Liver (tissue), 8 donors: ENCODE measurements at regions not wholly inside any gene's neighbourhood (a gene's known extent, or its start where the extent isn't known, plus 50 kb on each side); places are given as distances from the start of the nearest gene placed in this dataset.

Experiments used
- DNase-seq: peaks from one replicate; pipeline ENCODE4 v3.0.0-alpha.2; 2017; ENCODE audit warnings: low spot score
- H3K27ac ChIP-seq, 2 donors: one replicate each; pipeline ENCODE4 v1.7.0; 2013; ENCODE audit warnings: inconsistent platforms in 2 of 2, low read length in 2 of 2, control low read depth in 1 of 2, low read depth in 1 of 2, mild to moderate bottlenecking in 1 of 2
- H3K27me3 ChIP-seq, 4 donors: one replicate each; pipeline versions ENCODE4 v1.6.1 to v1.7.0; 2013; ENCODE audit warnings: low read length in 3 of 4, inconsistent platforms in 1 of 4, mild to moderate bottlenecking in 1 of 4, moderate library complexity in 1 of 4; ENCODE audit not compliant: control insufficient read depth in 4 of 4, insufficient read depth in 4 of 4
- H3K36me3 ChIP-seq, 4 donors: one replicate each; pipeline versions ENCODE4 v1.6.1 to v1.7.0; 2013; ENCODE audit warnings: low read length in 3 of 4, mild to moderate bottlenecking in 3 of 4, low read depth in 1 of 4, moderate library complexity in 1 of 4; ENCODE audit not compliant: control insufficient read depth in 4 of 4, insufficient read depth in 3 of 4
- H3K4me1 ChIP-seq, 4 donors: one replicate each; pipeline versions ENCODE4 v1.6.1 to v1.7.0; 2013; ENCODE audit warnings: low read length in 3 of 4, mild to moderate bottlenecking in 3 of 4, moderate library complexity in 1 of 4; ENCODE audit not compliant: control insufficient read depth in 4 of 4, insufficient read depth in 4 of 4
- H3K4me3 ChIP-seq, 3 donors: one replicate each; pipeline versions ENCODE4 v1.6.1 to v1.7.0; 2013; ENCODE audit warnings: low read length in 3 of 3, control low read depth in 1 of 3, low read depth in 1 of 3, mild to moderate bottlenecking in 1 of 3
- H3K9ac ChIP-seq, 2 donors: one replicate each; pipeline ENCODE4 v1.7.0; 2013; ENCODE audit warnings: low read length in 2 of 2, mild to moderate bottlenecking in 2 of 2, moderate library complexity in 2 of 2, control low read depth in 1 of 2, low read depth in 1 of 2
- H3K9me3 ChIP-seq, 4 donors: one replicate each; pipeline versions ENCODE4 v1.6.1 to v1.7.0; 2013; ENCODE audit warnings: low read length in 3 of 4; ENCODE audit not compliant: control insufficient read depth in 4 of 4
- EGR1 ChIP-seq, 2 donors: IDR thresholded peaks; 2 replicates each; pipeline ENCODE4 v1.6.1; 2016 to 2018; ENCODE audit warnings: antibody characterized with exemption in 2 of 2, low read depth in 2 of 2
- FOXA1 ChIP-seq: IDR thresholded peaks from 2 replicates; pipeline ENCODE4 v1.6.1; 2016; ENCODE audit warnings: antibody characterized with exemption
- FOXA2 ChIP-seq: IDR thresholded peaks from 2 replicates; pipeline ENCODE4 v1.6.1; 2016; ENCODE audit warnings: antibody characterized with exemption
- GABPA ChIP-seq, 2 donors: IDR thresholded peaks in 1 of 2; conservative IDR thresholded peaks in 1 of 2; 2 replicates each; pipeline ENCODE4 v1.6.1; 2016; ENCODE audit warnings: antibody characterized with exemption in 2 of 2, mild to moderate bottlenecking in 1 of 2, moderate library complexity in 1 of 2
- HNF4A ChIP-seq, 2 donors: conservative IDR thresholded peaks; 2 replicates each; pipeline ENCODE4 v1.6.1; 2016; ENCODE audit warnings: antibody characterized with exemption in 2 of 2, mild to moderate bottlenecking in 2 of 2
- HNF4G ChIP-seq: IDR thresholded peaks from 2 replicates; pipeline ENCODE4 v1.6.1; 2016; ENCODE audit warnings: antibody characterized with exemption
- JUND ChIP-seq, 2 donors: IDR thresholded peaks; 2 replicates each; pipeline ENCODE4 v1.6.1; 2016; ENCODE audit warnings: antibody characterized with exemption in 2 of 2
- NR2F2 ChIP-seq: IDR thresholded peaks from 2 replicates; pipeline ENCODE4 v1.6.1; 2016; ENCODE audit warnings: antibody characterized with exemption
- RAD21 ChIP-seq, 2 donors: IDR thresholded peaks; 2 replicates each; pipeline ENCODE4 v1.6.1; 2016; ENCODE audit warnings: antibody characterized with exemption in 2 of 2, mild to moderate bottlenecking in 2 of 2
- RXRA ChIP-seq, 2 donors: IDR thresholded peaks; 2 replicates each; pipeline ENCODE4 v1.6.1; 2017 to 2018; ENCODE audit warnings: antibody characterized with exemption in 2 of 2, mild to moderate bottlenecking in 1 of 2
- SP1 ChIP-seq: IDR thresholded peaks from 2 replicates; pipeline ENCODE4 v1.6.1; 2018; ENCODE audit warnings: antibody characterized with exemption, mild to moderate bottlenecking
- TAF1 ChIP-seq: conservative IDR thresholded peaks from 2 replicates; pipeline ENCODE4 v1.6.1; 2016; ENCODE audit warnings: antibody characterized with exemption, mild to moderate bottlenecking
- YY1 ChIP-seq: IDR thresholded peaks from 2 replicates; pipeline ENCODE4 v1.6.1; 2016; ENCODE audit warnings: antibody characterized with exemption, mild to moderate bottlenecking
- WGBS: extraction: QIAGEN DNeasy Blood & Tissue Kit; methylation state at CpG from one replicate; pipeline ENCODE4 v1.1.7; 2013; 5-methylcytosine and 5-hydroxymethylcytosine counted together
- TF ChIP-seq, protein P1 (sequence below): IDR thresholded peaks from 2 replicates; pipeline ENCODE4 v1.6.1; 2016; ENCODE audit warnings: antibody characterized with exemption
- TF ChIP-seq, protein P2 (sequence below): fragments of 150-350 bp; IDR thresholded peaks from 2 replicates; pipeline ENCODE4 v1.5.1; 2017; ENCODE audit warnings: improper control_type of control experiment, low read depth, low read length; ENCODE audit not compliant: missing input control
- TF ChIP-seq, protein P3 (sequence below): IDR thresholded peaks from 2 replicates; pipeline ENCODE4 v1.6.1; 2016; ENCODE audit warnings: antibody characterized with exemption
- TF ChIP-seq, protein P4 (sequence below): IDR thresholded peaks from 2 replicates; pipeline ENCODE4 v1.6.1; 2016; ENCODE audit warnings: antibody characterized with exemption
- TF ChIP-seq, protein P5 (sequence below): IDR thresholded peaks from 2 replicates; pipeline ENCODE4 v1.6.1; 2016; ENCODE audit warnings: antibody characterized with exemption, mild to moderate bottlenecking
- donor health status: healthy.
- donor health status: healthy.
- donor health status: healthy.
- donor health status: healthy.
- donor health status: healthy.

DNA sequence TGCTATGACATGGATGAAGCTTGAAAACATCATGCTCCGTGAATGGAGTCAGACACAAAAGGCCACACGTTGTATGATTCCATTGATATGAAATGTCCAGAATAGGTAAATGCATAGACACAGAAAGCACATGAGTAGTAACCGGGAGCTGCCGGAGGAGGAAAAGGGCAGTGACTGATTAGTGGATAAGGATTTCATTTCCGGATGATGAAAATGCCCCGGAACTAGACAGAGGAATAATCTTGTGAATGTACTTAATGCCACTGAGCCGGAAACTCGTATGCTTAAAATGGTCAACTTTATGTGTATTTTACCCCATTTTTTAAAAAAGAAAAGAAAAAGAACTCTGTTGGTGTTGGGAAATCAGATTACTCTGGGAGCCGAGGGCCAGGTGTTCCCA, 112.7 kb upstream of the FAM9B start:
- DNase-seq: no peak
- H3K27me3 ChIP-seq: no peaks in the 10 kb centered on the region
- H3K4me1 ChIP-seq: no peaks in the 10 kb centered on the region
- H3K4me3 ChIP-seq: no peak overlapping the region
- no peaks in the 10 kb centered on the region for H3K36me3 ChIP-seq
- WGBS: 94% methylated on average over 9 of the region's 9 CpGs
- H3K9ac ChIP-seq: no peak overlapping the region
- TF ChIP-seq SP1 (no peak), GABPA (IDR thresholded peaks at IDR 0.05 in 1 of 2, conservative IDR thresholded peaks at IDR 0.05 in 1 of 2) (no peak), HNF4G (no peak), NR2F2 (no peak), HNF4A (conservative IDR thresholded peaks at IDR 0.05) (no peak), EGR1 (IDR thresholded peaks at IDR 0.05; ENCODE audit: low read depth in 2 of 2) (no peak), YY1 (no peak), RAD21 (IDR thresholded peaks at IDR 0.05) (no peak), RXRA (IDR thresholded peaks at IDR 0.05) (no peak), FOXA2 (no peak), TAF1 (no peak), JUND (IDR thresholded peaks at IDR 0.05) (no peak), FOXA1 (no peak)
- TF ChIP-seq, protein P1, sequence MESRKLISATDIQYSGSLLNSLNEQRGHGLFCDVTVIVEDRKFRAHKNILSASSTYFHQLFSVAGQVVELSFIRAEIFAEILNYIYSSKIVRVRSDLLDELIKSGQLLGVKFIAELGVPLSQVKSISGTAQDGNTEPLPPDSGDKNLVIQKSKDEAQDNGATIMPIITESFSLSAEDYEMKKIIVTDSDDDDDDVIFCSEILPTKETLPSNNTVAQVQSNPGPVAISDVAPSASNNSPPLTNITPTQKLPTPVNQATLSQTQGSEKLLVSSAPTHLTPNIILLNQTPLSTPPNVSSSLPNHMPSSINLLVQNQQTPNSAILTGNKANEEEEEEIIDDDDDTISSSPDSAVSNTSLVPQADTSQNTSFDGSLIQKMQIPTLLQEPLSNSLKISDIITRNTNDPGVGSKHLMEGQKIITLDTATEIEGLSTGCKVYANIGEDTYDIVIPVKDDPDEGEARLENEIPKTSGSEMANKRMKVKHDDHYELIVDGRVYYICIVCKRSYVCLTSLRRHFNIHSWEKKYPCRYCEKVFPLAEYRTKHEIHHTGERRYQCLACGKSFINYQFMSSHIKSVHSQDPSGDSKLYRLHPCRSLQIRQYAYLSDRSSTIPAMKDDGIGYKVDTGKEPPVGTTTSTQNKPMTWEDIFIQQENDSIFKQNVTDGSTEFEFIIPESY: no peak
- TF ChIP-seq, protein P2, sequence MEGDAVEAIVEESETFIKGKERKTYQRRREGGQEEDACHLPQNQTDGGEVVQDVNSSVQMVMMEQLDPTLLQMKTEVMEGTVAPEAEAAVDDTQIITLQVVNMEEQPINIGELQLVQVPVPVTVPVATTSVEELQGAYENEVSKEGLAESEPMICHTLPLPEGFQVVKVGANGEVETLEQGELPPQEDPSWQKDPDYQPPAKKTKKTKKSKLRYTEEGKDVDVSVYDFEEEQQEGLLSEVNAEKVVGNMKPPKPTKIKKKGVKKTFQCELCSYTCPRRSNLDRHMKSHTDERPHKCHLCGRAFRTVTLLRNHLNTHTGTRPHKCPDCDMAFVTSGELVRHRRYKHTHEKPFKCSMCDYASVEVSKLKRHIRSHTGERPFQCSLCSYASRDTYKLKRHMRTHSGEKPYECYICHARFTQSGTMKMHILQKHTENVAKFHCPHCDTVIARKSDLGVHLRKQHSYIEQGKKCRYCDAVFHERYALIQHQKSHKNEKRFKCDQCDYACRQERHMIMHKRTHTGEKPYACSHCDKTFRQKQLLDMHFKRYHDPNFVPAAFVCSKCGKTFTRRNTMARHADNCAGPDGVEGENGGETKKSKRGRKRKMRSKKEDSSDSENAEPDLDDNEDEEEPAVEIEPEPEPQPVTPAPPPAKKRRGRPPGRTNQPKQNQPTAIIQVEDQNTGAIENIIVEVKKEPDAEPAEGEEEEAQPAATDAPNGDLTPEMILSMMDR: no peak
- TF ChIP-seq, protein P3, sequence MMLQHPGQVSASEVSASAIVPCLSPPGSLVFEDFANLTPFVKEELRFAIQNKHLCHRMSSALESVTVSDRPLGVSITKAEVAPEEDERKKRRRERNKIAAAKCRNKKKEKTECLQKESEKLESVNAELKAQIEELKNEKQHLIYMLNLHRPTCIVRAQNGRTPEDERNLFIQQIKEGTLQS: no peak
- TF ChIP-seq, protein P4, sequence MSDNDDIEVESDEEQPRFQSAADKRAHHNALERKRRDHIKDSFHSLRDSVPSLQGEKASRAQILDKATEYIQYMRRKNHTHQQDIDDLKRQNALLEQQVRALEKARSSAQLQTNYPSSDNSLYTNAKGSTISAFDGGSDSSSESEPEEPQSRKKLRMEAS: no peak
- TF ChIP-seq, protein P5, sequence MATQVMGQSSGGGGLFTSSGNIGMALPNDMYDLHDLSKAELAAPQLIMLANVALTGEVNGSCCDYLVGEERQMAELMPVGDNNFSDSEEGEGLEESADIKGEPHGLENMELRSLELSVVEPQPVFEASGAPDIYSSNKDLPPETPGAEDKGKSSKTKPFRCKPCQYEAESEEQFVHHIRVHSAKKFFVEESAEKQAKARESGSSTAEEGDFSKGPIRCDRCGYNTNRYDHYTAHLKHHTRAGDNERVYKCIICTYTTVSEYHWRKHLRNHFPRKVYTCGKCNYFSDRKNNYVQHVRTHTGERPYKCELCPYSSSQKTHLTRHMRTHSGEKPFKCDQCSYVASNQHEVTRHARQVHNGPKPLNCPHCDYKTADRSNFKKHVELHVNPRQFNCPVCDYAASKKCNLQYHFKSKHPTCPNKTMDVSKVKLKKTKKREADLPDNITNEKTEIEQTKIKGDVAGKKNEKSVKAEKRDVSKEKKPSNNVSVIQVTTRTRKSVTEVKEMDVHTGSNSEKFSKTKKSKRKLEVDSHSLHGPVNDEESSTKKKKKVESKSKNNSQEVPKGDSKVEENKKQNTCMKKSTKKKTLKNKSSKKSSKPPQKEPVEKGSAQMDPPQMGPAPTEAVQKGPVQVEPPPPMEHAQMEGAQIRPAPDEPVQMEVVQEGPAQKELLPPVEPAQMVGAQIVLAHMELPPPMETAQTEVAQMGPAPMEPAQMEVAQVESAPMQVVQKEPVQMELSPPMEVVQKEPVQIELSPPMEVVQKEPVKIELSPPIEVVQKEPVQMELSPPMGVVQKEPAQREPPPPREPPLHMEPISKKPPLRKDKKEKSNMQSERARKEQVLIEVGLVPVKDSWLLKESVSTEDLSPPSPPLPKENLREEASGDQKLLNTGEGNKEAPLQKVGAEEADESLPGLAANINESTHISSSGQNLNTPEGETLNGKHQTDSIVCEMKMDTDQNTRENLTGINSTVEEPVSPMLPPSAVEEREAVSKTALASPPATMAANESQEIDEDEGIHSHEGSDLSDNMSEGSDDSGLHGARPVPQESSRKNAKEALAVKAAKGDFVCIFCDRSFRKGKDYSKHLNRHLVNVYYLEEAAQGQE: no peak
- H3K27ac ChIP-seq: no peak overlapping the region
- peaks cover 0 to 2% (median 0%) of the 10 kb centered on the region in 4 donors for H3K9me3 ChIP-seq

DNA sequence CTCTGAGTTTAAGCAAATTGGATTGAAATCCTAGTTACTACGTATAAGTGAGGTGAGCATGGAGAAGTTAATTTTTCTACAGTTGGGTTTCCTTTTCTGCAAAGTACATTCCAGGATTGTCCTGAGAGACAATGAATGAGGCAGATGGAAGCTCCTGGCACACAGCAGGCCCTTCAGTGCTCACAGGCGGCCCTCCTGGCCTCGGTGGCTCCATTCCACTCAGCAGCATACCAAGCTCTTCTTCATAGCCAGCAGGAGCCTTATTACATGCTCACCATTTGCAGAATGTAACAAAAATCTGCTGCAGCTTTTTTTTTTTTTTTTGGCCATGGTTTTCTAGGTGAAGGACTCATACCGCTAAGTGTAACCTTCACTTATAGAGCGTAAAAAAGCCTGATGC, 113.2 kb upstream of the FAM9B start:
- Histone ChIP-seq H3K4me1 (no peaks in the 10 kb centered on the region), H3K27me3 (no peaks in the 10 kb centered on the region), H3K9ac (no peak overlapping the region), H3K36me3 (no peaks in the 10 kb centered on the region), H3K4me3 (no peak overlapping the region), H3K9me3 (peaks cover 0 to 2% (median 0%) of the 10 kb centered on the region in 4 donors), H3K27ac (no peak overlapping the region)
- no peak for DNase-seq
- 93% methylated on average over 5 of the region's 5 CpGs for WGBS
- TF ChIP-seq RXRA (IDR thresholded peaks at IDR 0.05): no peak
- no peak for TF ChIP-seq YY1
- no peak for TF ChIP-seq RAD21 (IDR thresholded peaks at IDR 0.05)
- TF ChIP-seq, protein P1: no peak
- TF ChIP-seq, protein P2: no peak
- TF ChIP-seq FOXA1: no peak
- no peak for TF ChIP-seq GABPA (IDR thresholded peaks at IDR 0.05 in 1 of 2, conservative IDR thresholded peaks at IDR 0.05 in 1 of 2)
- TF ChIP-seq, protein P4: no peak
- no peak for TF ChIP-seq TAF1
- TF ChIP-seq, protein P3: no peak
